ENCODE measurements at regions not wholly inside any gene's neighbourhood (a gene's known extent, or its start where the extent isn't known, plus 50 kb on each side); places are given as distances from the start of the nearest gene placed in this dataset.

- Histone ChIP-seq H3K9me3 (no peaks in the 10 kb centered on the region), H3K4me3 (no peak overlapping the region), H3K4me2 (no peak overlapping the region), H3K4me1 (no peaks in the 10 kb centered on the region), H3K27ac (no peak overlapping the region)
- TF ChIP-seq TP53 (CRISPR knock-in tag; IDR thresholded peaks at IDR 0.05) (no peak), NR3C1 (IDR thresholded peaks at IDR 0.05) (no peak), ESRRA (IDR thresholded peaks at IDR 0.05; ENCODE audit: borderline replicate concordance, low read length) (no peak), HOXB5 (CRISPR knock-in tag; IDR thresholded peaks at IDR 0.05) (no peak), HEYL (CRISPR knock-in tag; IDR thresholded peaks at IDR 0.05) (no peak), ZNF302 (CRISPR knock-in tag; IDR thresholded peaks at IDR 0.05) (no peak), PHF8 (IDR thresholded peaks at IDR 0.05; ENCODE audit: borderline replicate concordance, low read depth) (no peak), KDM1A (IDR thresholded peaks at IDR 0.05; ENCODE audit: low read depth) (no peak)
- ChIA-PET POLR2A (no interaction called here), CTCF (interaction anchor here (1.4 to 6.9 kb wide), 3 partner anchors 11 to 61 kb away, joined by 3 to 34 read pairs (median 5); no protein-coding TSS in a partner anchor)
- no peak for DNase-seq (ENCODE audit: low read depth in 1 of 2, low spot score in 1 of 2)
- ATAC-seq = no peak
- 18% methylated on average over 3 of the region's 3 CpGs for WGBS (ENCODE audit: missing lambda C conversion rate)
- no peak for FAIRE-seq
These were observed 80.6 kb upstream of the SHB start for GRCh38 chr9:38149647-38150046.

GRCh38 chr9:38146844-38147243 lies 77.8 kb upstream of the SHB start:
- CTCF ChIA-PET = interaction anchor here (1.0 to 6.9 kb wide), 3 partner anchors 8 to 14 kb away, joined by 3 to 34 read pairs (median 3); no protein-coding TSS in a partner anchor
- WGBS (ENCODE audit: missing lambda C conversion rate) = 77% methylated on average over 8 of the region's 8 CpGs
- POLR2A ChIA-PET = no interaction called here
- H3K4me3 ChIP-seq = no peak overlapping the region
- TF ChIP-seq HOXA7 (CRISPR knock-in tag; IDR thresholded peaks at IDR 0.05) (no peak), RNF2 (IDR thresholded peaks at IDR 0.05; ENCODE audit: borderline replicate concordance, low read depth) (no peak), CBX2 (IDR thresholded peaks at IDR 0.05; ENCODE audit: borderline replicate concordance, low read depth) (no peak), HDAC2 (IDR thresholded peaks at IDR 0.05) (no peak), EHMT2 (IDR thresholded peaks at IDR 0.05; ENCODE audit: low read depth) (no peak), CHD4 (IDR thresholded peaks at IDR 0.05; ENCODE audit: borderline replicate concordance) (no peak), NR3C1 (IDR thresholded peaks at IDR 0.05) (no peak), JUN (IDR thresholded peaks at IDR 0.05) (no peak), NFE2L2 (conservative IDR thresholded peaks at IDR 0.05; ENCODE audit: low read length) (no peak), ZC3H11A (IDR thresholded peaks at IDR 0.05) (no peak), JUNB (IDR thresholded peaks at IDR 0.05) (no peak), POLR2AphosphoS2 (conservative IDR thresholded peaks at IDR 0.05; ENCODE audit: low read length) (no peak), NPAS2 (CRISPR knock-in tag; IDR thresholded peaks at IDR 0.05; ENCODE audit: borderline replicate concordance) (no peak), HEYL (CRISPR knock-in tag; IDR thresholded peaks at IDR 0.05) (no peak), SREBF2 (IDR thresholded peaks at IDR 0.05) (no peak)
- TF ChIP-seq, protein P1, sequence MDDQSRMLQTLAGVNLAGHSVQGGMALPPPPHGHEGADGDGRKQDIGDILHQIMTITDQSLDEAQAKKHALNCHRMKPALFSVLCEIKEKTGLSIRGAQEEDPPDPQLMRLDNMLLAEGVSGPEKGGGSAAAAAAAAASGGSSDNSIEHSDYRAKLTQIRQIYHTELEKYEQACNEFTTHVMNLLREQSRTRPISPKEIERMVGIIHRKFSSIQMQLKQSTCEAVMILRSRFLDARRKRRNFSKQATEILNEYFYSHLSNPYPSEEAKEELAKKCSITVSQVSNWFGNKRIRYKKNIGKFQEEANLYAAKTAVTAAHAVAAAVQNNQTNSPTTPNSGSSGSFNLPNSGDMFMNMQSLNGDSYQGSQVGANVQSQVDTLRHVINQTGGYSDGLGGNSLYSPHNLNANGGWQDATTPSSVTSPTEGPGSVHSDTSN (IDR thresholded peaks at IDR 0.05) = no peak
- TF ChIP-seq, protein P2, sequence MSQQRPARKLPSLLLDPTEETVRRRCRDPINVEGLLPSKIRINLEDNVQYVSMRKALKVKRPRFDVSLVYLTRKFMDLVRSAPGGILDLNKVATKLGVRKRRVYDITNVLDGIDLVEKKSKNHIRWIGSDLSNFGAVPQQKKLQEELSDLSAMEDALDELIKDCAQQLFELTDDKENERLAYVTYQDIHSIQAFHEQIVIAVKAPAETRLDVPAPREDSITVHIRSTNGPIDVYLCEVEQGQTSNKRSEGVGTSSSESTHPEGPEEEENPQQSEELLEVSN (IDR thresholded peaks at IDR 0.05; ENCODE audit: borderline replicate concordance, low read depth) = no peak
- DNase-seq (ENCODE audit: low read depth in 1 of 2, low spot score in 1 of 2) (no peak), ATAC-seq (no peak), FAIRE-seq (no peak)
- H3K27ac ChIP-seq = no peak overlapping the region
- H3K9me3 ChIP-seq = no peaks in the 10 kb centered on the region
- H3K4me2 ChIP-seq = no peak overlapping the region
- H3K4me1 ChIP-seq = peaks cover 11% of the 10 kb centered on the region

DNA sequence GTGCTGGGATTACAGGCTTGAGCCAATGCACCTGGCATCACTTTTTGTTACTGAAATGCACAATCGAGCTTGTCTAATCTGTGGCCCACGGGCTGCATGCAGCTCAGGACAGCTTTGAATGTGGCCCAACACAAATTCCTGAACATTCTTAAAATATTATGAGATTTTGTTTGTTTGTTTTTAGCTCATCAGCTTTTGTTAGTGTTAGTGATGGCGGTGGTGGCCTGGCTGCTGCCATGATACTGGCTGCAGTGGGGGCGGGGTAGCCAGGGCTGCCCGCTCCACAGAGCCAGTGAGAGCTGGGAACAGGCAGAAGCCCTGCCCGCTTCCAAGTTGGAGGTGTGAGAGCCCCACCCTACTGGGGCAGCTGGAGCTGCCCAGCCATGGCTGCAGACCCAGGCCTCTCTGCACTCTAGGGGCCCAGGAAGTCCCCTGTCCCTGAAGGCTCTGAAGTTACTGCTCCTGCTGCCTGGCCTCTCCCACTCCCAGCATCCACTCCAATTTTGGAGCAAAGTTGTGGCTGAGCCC lies 76.6 kb upstream of the SHB start:
- ATAC-seq = no peak
- no peak overlapping the region for H3K4me2 ChIP-seq
- no peak for TF ChIP-seq RNF2 (IDR thresholded peaks at IDR 0.05; ENCODE audit: borderline replicate concordance, low read depth)
- no peak for TF ChIP-seq SMC3 (IDR thresholded peaks at IDR 0.05)
- no peak for TF ChIP-seq SREBF2 (IDR thresholded peaks at IDR 0.05)
- no peak for TF ChIP-seq EP300 (IDR thresholded peaks at IDR 0.05)
- TF ChIP-seq, protein P1 (IDR thresholded peaks at IDR 0.05) = no peak
- TF ChIP-seq, protein P3, sequence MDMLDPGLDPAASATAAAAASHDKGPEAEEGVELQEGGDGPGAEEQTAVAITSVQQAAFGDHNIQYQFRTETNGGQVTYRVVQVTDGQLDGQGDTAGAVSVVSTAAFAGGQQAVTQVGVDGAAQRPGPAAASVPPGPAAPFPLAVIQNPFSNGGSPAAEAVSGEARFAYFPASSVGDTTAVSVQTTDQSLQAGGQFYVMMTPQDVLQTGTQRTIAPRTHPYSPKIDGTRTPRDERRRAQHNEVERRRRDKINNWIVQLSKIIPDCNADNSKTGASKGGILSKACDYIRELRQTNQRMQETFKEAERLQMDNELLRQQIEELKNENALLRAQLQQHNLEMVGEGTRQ (IDR thresholded peaks at IDR 0.05) = no peak
- TF ChIP-seq ZSCAN20 (CRISPR knock-in tag; IDR thresholded peaks at IDR 0.05) = no peak
- TF ChIP-seq NR3C1 (IDR thresholded peaks at IDR 0.05) = no peak
- no peak for TF ChIP-seq HOXA7 (CRISPR knock-in tag; IDR thresholded peaks at IDR 0.05)
- no peak for TF ChIP-seq RCOR1 (IDR thresholded peaks at IDR 0.05; ENCODE audit: low read depth, low read length)
- TF ChIP-seq NPAS2 (CRISPR knock-in tag; IDR thresholded peaks at IDR 0.05; ENCODE audit: borderline replicate concordance) = no peak
- no peak for TF ChIP-seq CHD2 (IDR thresholded peaks at IDR 0.05; ENCODE audit: low read length, partially characterized antibody)
- TF ChIP-seq HOXB5 (CRISPR knock-in tag; IDR thresholded peaks at IDR 0.05) = no peak
- no peak for TF ChIP-seq HES2 (IDR thresholded peaks at IDR 0.05)
- TF ChIP-seq HDAC2 (IDR thresholded peaks at IDR 0.05) = no peak
- no peak for TF ChIP-seq ESRRA (IDR thresholded peaks at IDR 0.05; ENCODE audit: borderline replicate concordance, low read length)
- 60% methylated on average over 6 of the region's 6 CpGs for WGBS (ENCODE audit: missing lambda C conversion rate)
- POLR2A ChIA-PET = no interaction called here
- CTCF ChIA-PET = interaction anchor here (1.0 to 6.9 kb wide), 5 partner anchors 8 to 15 kb away, joined by 3 to 34 read pairs (median 3); no protein-coding TSS in a partner anchor
- no peak for DNase-seq (ENCODE audit: low read depth in 1 of 2, low spot score in 1 of 2)
- H3K4me3 ChIP-seq = no peak overlapping the region
- peaks cover 18% of the 10 kb centered on the region for H3K4me1 ChIP-seq
- no peak overlapping the region for H3K27ac ChIP-seq
- no peaks in the 10 kb centered on the region for H3K9me3 ChIP-seq
- no peak for FAIRE-seq

Data from A549 (cell line).